ENCODE measurements at regions not wholly inside any gene's neighbourhood (a gene's known extent, or its start where the extent isn't known, plus 50 kb on each side); places are given as distances from the start of the nearest gene placed in this dataset.

- FAIRE-seq: no peak
Observed at GRCh38 chr9:79286992-79287707, 284.6 kb upstream of the TLE4 start.

- FAIRE-seq: no peak
Observed at GRCh38 chr9:79287708-79288290, 284.0 kb upstream of the TLE4 start.

- no peak for FAIRE-seq
Observed at GRCh38 chr9:79289856-79290255, 281.9 kb upstream of the TLE4 start.

- FAIRE-seq: no peak
Observed at GRCh38 chr9:79292731-79293280, 279.0 kb upstream of the TLE4 start.

GRCh38 chr9:79300068-79300467, 271.7 kb upstream of the TLE4 start:
- no peak for FAIRE-seq

- FAIRE-seq: no peak
Observed at GRCh38 chr9:79301085-79301484, 270.7 kb upstream of the TLE4 start.

GRCh38 chr9:79301551-79302391, 270.0 kb upstream of the TLE4 start:
- no peak for FAIRE-seq

GRCh38 chr9:79302569-79302968, 269.2 kb upstream of the TLE4 start:
- FAIRE-seq: no peak

GRCh38 chr9:79308012-79308411, 263.8 kb upstream of the TLE4 start:
- no peak for FAIRE-seq

- FAIRE-seq: no peak
Observed at GRCh38 chr9:79312686-79313421, 258.9 kb upstream of the TLE4 start.

GRCh38 chr9:79325501-79325900, 246.3 kb upstream of the TLE4 start:
- FAIRE-seq: no peak

GRCh38 chr9:79329861-79330260, 241.9 kb upstream of the TLE4 start:
- FAIRE-seq: no peak

- no peak for FAIRE-seq
Observed at GRCh38 chr9:79334001-79334400, 237.8 kb upstream of the TLE4 start.

- no peak for FAIRE-seq
Observed at GRCh38 chr9:79334711-79335110, 237.1 kb upstream of the TLE4 start.

- FAIRE-seq: no peak
Observed at GRCh38 chr9:79335987-79336386, 235.8 kb upstream of the TLE4 start.

GRCh38 chr9:79341561-79341960, 230.2 kb upstream of the TLE4 start:
- FAIRE-seq: no peak

GRCh38 chr9:79346350-79347020, 225.3 kb upstream of the TLE4 start:
- no peak for FAIRE-seq

- FAIRE-seq: no peak
Observed at GRCh38 chr9:79352322-79352721, 219.4 kb upstream of the TLE4 start.

- FAIRE-seq: no peak
Observed at GRCh38 chr9:79353856-79354520, 217.8 kb upstream of the TLE4 start.

- no peak for FAIRE-seq
Observed at GRCh38 chr9:79357194-79357593, 214.6 kb upstream of the TLE4 start.

GRCh38 chr9:79357616-79358015, 214.1 kb upstream of the TLE4 start:
- FAIRE-seq: no peak
